Myocyte (in vitro differentiated cells): ENCODE measurements at regions not wholly inside any gene's neighbourhood (a gene's known extent, or its start where the extent isn't known, plus 50 kb on each side); places are given as distances from the start of the nearest gene placed in this dataset.

Source experiments
- DNase-seq: peaks from one replicate; pipeline ENCODE4 v3.0.0-alpha.2; 2012; ENCODE audit warnings: low read depth

- no peak for DNase-seq
Observed at GRCh38 chr2:79359419-79359818, 153.4 kb upstream of the CTNNA2 start.

GRCh38 chr2:79355569-79355968, 157.3 kb upstream of the CTNNA2 start:
- no peak for DNase-seq

- no peak for DNase-seq
Observed at GRCh38 chr2:79327460-79327859, 167.9 kb upstream of the REG3A start.

- DNase-seq, result no peak
Observed at GRCh38 chr2:79320871-79321270, 161.3 kb upstream of the REG3A start.

- DNase-seq, result no peak
Observed at GRCh38 chr2:79294994-79295393, 135.4 kb upstream of the REG3A start.

- no peak for DNase-seq
Observed at GRCh38 chr2:79292958-79293315, 133.4 kb upstream of the REG3A start.

GRCh38 chr2:79292239-79292957, 132.8 kb upstream of the REG3A start:
- DNase-seq, result no peak

- no peak for DNase-seq
Observed at GRCh38 chr2:79275863-79276262, 116.3 kb upstream of the REG3A start.

GRCh38 chr2:79275197-79275596, 115.6 kb upstream of the REG3A start:
- no peak for DNase-seq

GRCh38 chr2:79272616-79273015, 113.1 kb upstream of the REG3A start:
- DNase-seq, result no peak

- DNase-seq, result no peak
Observed at GRCh38 chr2:79271456-79271855, 111.9 kb upstream of the REG3A start.

- no peak for DNase-seq
Observed at GRCh38 chr2:79260848-79261247, 101.3 kb upstream of the REG3A start.

- DNase-seq, result no peak
Observed at GRCh38 chr2:79259959-79260358, 100.4 kb upstream of the REG3A start.

GRCh38 chr2:79259296-79259695, 99.7 kb upstream of the REG3A start:
- no peak for DNase-seq

- DNase-seq, result no peak
Observed at GRCh38 chr2:79253243-79253774, 93.8 kb upstream of the REG3A start.

GRCh38 chr2:79250656-79251055, 91.1 kb upstream of the REG3A start:
- no peak for DNase-seq

- DNase-seq, result no peak
Observed at GRCh38 chr2:79248776-79249175, 89.2 kb upstream of the REG3A start.

- DNase-seq, result no peak
Observed at GRCh38 chr2:79235135-79235534, 75.6 kb upstream of the REG3A start.

- no peak for DNase-seq
Observed at GRCh38 chr2:79223539-79223938, 64.0 kb upstream of the REG3A start.

- DNase-seq, result peak; percentile 18
Observed at GRCh38 chr2:79219383-79219988, 59.9 kb upstream of the REG3A start.

GRCh38 chr2:79210274-79210917, 50.8 kb upstream of the REG3A start:
- no peak for DNase-seq
